Naive thymus-derived CD4-positive, alpha-beta T cell (primary cell): ENCODE measurements at regions not wholly inside any gene's neighbourhood (a gene's known extent, or its start where the extent isn't known, plus 50 kb on each side); places are given as distances from the start of the nearest gene placed in this dataset.

Experiments
- ATAC-seq: fragments of 150-1000 bp; cut with Tn5 transposase; 2 replicates; pipeline ENCODE4 v1.10.0; 2021; ENCODE audit warnings: mild to moderate bottlenecking, moderate library complexity
- CTCF ChIA-PET: fragments of 350-600 bp; sonication (Branson Sonifier 250); formaldehyde crosslinking; loops from one replicate; lab custom pipeline; 2021; ENCODE audit warnings: antibody characterized with exemption; lab: Charles Lee
- POLR2A ChIA-PET: fragments of 350-600 bp; sonication (Branson Sonifier 250); formaldehyde crosslinking; loops from one replicate; lab custom pipeline; 2021; ENCODE audit warnings: antibody characterized with exemption, inconsistent platforms; lab: Charles Lee
- DNase-seq, 9 donors: peaks; one replicate each; pipeline versions ENCODE4 v3.0.0 to v3.0.0-alpha.2; 2020 to 2022; ENCODE audit warnings: mixed read lengths in 1 of 9
- H3K27ac ChIP-seq: one replicate; pipeline ENCODE4 v1.7.0; 2013; ENCODE audit warnings: mild to moderate bottlenecking, low read depth, low read length, moderate library complexity
- H3K27me3 ChIP-seq, 2 donors: one replicate each; pipeline ENCODE4 v1.7.0; 2013; ENCODE audit warnings: low read length in 2 of 2, mild to moderate bottlenecking in 2 of 2, moderate library complexity in 2 of 2; ENCODE audit not compliant: control insufficient read depth in 2 of 2, insufficient read depth in 2 of 2
- H3K36me3 ChIP-seq, 3 experiments: 1 replicate in 2 of 3; 2 replicates in 1 of 3; pipeline ENCODE4 v1.7.0; 2013; ENCODE audit warnings: low read length in 3 of 3, mild to moderate bottlenecking in 3 of 3, moderate library complexity in 1 of 3; ENCODE audit not compliant: insufficient read depth in 3 of 3, control insufficient read depth in 2 of 3
- H3K4me1 ChIP-seq, 2 donors: one replicate each; pipeline ENCODE4 v1.7.0; 2013; ENCODE audit warnings: low read length in 2 of 2, mild to moderate bottlenecking in 2 of 2, moderate library complexity in 1 of 2; ENCODE audit not compliant: control insufficient read depth in 2 of 2, insufficient read depth in 2 of 2
- H3K4me3 ChIP-seq: 2 replicates; pipeline ENCODE4 v1.7.0; 2013; ENCODE audit warnings: mild to moderate bottlenecking, low read length
- H3K9me3 ChIP-seq, 3 experiments: 1 replicate in 2 of 3; 2 replicates in 1 of 3; pipeline ENCODE4 v1.7.0; 2013; ENCODE audit warnings: low read length in 3 of 3; ENCODE audit not compliant: control insufficient read depth in 2 of 3
- H3K27ac Mint-ChIP-seq, 9 donors: one replicate each; pipeline ENCODE4 v1.8.0; 2020 to 2022; ENCODE audit warnings: mixed read lengths in 9 of 9, mild to moderate bottlenecking in 8 of 9, moderate library complexity in 5 of 9, inconsistent platforms in 2 of 9
- H3K27me3 Mint-ChIP-seq, 5 donors: one replicate each; pipeline ENCODE4 v1.8.0; 2021 to 2022; ENCODE audit warnings: mixed read lengths in 5 of 5, mild to moderate bottlenecking in 1 of 5
- H3K36me3 Mint-ChIP-seq, 5 donors: one replicate each; pipeline ENCODE4 v1.8.0; 2020 to 2022; ENCODE audit warnings: mixed read lengths in 5 of 5, mild to moderate bottlenecking in 3 of 5, inconsistent platforms in 1 of 5
- H3K4me1 Mint-ChIP-seq, 7 donors: one replicate each; pipeline ENCODE4 v1.8.0; 2020 to 2022; ENCODE audit warnings: mixed read lengths in 7 of 7, mild to moderate bottlenecking in 3 of 7, inconsistent platforms in 1 of 7
- H3K4me3 Mint-ChIP-seq, 10 donors: one replicate each; pipeline ENCODE4 v1.8.0; 2020 to 2022; ENCODE audit warnings: mild to moderate bottlenecking in 10 of 10, mixed read lengths in 10 of 10, moderate library complexity in 6 of 10, inconsistent platforms in 2 of 10
- H3K9me3 Mint-ChIP-seq, 11 donors: one replicate each; pipeline ENCODE4 v1.8.0; 2020 to 2022; ENCODE audit warnings: mixed read lengths in 11 of 11, mild to moderate bottlenecking in 4 of 11, inconsistent platforms in 1 of 11, moderate library complexity in 1 of 11
- intact Hi-C, 2 donors: fragments of 100-400 bp; cut with micrococcal nuclease; formaldehyde crosslinking; loops; one replicate each; pipeline ENCODE4 v1.15.1; 2023

DNA sequence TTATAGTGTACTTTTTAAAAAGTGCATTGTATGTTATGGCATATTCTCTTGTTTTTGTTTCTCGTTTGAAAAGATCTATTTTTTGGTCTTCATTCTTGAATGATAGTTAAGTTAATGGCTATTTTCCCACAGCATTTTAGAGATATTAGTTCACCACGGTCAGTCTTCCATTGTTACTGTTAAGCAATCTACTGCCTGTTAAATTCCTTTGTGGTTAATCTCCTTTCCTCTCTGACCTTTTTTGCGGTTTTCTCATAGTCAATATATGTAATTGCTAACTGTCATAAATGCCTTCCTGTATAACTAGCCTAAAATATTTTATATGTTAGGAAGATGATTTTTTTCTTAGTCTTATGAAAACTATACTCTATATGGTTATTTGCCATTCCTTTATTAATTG, 250.8 kb upstream of the FBXL7 start:
- no peak overlapping the region for H3K27ac Mint-ChIP-seq
- CTCF ChIA-PET, result no interaction called here
- intact Hi-C loops, result no loop called here
- H3K36me3 ChIP-seq, result no peaks in the 10 kb centered on the region
- ATAC-seq, result no peak
- H3K4me3 Mint-ChIP-seq, result no peak overlapping the region
- H3K36me3 Mint-ChIP-seq, result peaks cover 0 to 8% (median 0%) of the 10 kb centered on the region in 5 donors
- H3K4me1 ChIP-seq, result no peaks in the 10 kb centered on the region
- H3K9me3 ChIP-seq, result peaks cover 0 to 6% (median 0%) of the 10 kb centered on the region in 3 experiments
- peaks cover 4 to 36% (median 17%) of the 10 kb centered on the region in 11 donors for H3K9me3 Mint-ChIP-seq
- no peak overlapping the region for H3K4me3 ChIP-seq
- DNase-seq, result no peak
- H3K27ac ChIP-seq, result no peak overlapping the region
- no peaks in the 10 kb centered on the region for H3K4me1 Mint-ChIP-seq
- POLR2A ChIA-PET, result no interaction called here
- no peaks in the 10 kb centered on the region for H3K27me3 Mint-ChIP-seq
- no peaks in the 10 kb centered on the region for H3K27me3 ChIP-seq

- no peak for DNase-seq
Measured at GRCh38 chr5:15248731-15249130, 251.2 kb upstream of the FBXL7 start.

GRCh38 chr5:15245913-15246312, 254.1 kb upstream of the FBXL7 start:
- intact Hi-C loops, result no loop called here
- H3K27me3 ChIP-seq, result no peaks in the 10 kb centered on the region
- H3K27me3 Mint-ChIP-seq, result no peaks in the 10 kb centered on the region
- H3K4me1 ChIP-seq, result no peaks in the 10 kb centered on the region
- CTCF ChIA-PET, result no interaction called here
- POLR2A ChIA-PET, result no interaction called here
- H3K36me3 Mint-ChIP-seq, result peaks cover 0 to 8% (median 0%) of the 10 kb centered on the region in 5 donors
- ATAC-seq (no peak), DNase-seq (no peak)
- no peak overlapping the region for H3K4me3 ChIP-seq
- H3K4me3 Mint-ChIP-seq, result no peak overlapping the region
- no peaks in the 10 kb centered on the region for H3K4me1 Mint-ChIP-seq
- H3K36me3 ChIP-seq, result no peaks in the 10 kb centered on the region
- no peak overlapping the region for H3K27ac ChIP-seq
- peaks cover 0 to 14% (median 0%) of the 10 kb centered on the region in 3 experiments for H3K9me3 ChIP-seq
- no peak overlapping the region for H3K27ac Mint-ChIP-seq
- H3K9me3 Mint-ChIP-seq, result peaks cover 7 to 42% (median 18%) of the 10 kb centered on the region in 11 donors

More at GRCh38 chr5:15248731-15249130, 251.2 kb upstream of the FBXL7 start:
- Histone ChIP-seq H3K36me3 (no peaks in the 10 kb centered on the region), H3K27me3 (no peaks in the 10 kb centered on the region), H3K4me1 (no peaks in the 10 kb centered on the region), H3K4me3 (no peak overlapping the region), H3K27ac (no peak overlapping the region), H3K9me3 (peaks cover 0 to 6% (median 0%) of the 10 kb centered on the region in 3 experiments)
- Mint-ChIP-seq H3K27ac (no peak overlapping the region), H3K4me3 (no peak overlapping the region), H3K9me3 (peaks cover 7 to 39% (median 17%) of the 10 kb centered on the region in 11 donors), H3K4me1 (no peaks in the 10 kb centered on the region), H3K36me3 (peaks cover 0 to 8% (median 0%) of the 10 kb centered on the region in 5 donors), H3K27me3 (no peaks in the 10 kb centered on the region)
- POLR2A ChIA-PET, result no interaction called here
- CTCF ChIA-PET, result no interaction called here
- intact Hi-C loops, result no loop called here
- no peak for ATAC-seq

DNA sequence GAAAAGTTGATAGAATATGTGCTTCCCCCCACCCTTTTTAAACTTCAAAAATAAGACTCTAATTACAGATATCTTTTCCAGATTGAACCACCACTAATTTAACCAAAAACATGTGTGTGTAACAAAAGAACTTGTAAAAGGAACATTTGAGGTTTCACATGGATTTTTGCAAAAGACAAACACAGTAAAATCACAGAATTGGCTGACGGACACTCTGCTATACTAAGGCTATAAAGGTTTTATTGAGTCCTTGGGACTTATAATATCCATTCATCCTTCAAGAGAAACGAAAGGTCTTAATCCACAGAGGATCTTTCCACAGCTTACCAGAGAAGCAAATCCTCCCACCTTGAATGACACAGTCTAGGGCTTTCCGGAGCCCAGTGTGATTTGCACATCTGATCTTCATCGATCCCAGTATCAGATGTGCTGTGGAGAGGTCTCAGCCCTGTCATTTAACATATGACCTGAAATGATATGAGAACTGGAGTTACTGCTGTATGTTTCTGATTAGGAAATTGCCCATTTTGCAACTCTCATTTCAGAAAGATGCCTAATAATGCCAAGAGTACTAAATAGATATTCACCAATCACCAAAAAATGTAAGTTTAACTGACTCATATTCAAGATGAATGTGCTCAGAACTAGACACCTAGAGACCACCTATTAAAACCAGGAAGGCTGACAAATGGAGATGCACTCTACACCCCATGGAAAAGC, 256.5 kb upstream of the FBXL7 start:
- Histone ChIP-seq H3K9me3 (peaks cover 0 to 25% (median 0%) of the 10 kb centered on the region in 3 experiments), H3K27ac (no peak overlapping the region), H3K36me3 (no peaks in the 10 kb centered on the region), H3K27me3 (no peaks in the 10 kb centered on the region), H3K4me1 (no peaks in the 10 kb centered on the region), H3K4me3 (no peak overlapping the region)
- H3K27me3 Mint-ChIP-seq, result no peaks in the 10 kb centered on the region
- ATAC-seq (no peak), DNase-seq (no peak)
- ChIA-PET CTCF (no interaction called here), POLR2A (no interaction called here)
- H3K9me3 Mint-ChIP-seq, result peaks cover 12 to 59% (median 22%) of the 10 kb centered on the region in 11 donors
- intact Hi-C loops, result no loop called here
- H3K27ac Mint-ChIP-seq, result no peak overlapping the region
- peaks cover 0 to 10% (median 0%) of the 10 kb centered on the region in 5 donors for H3K36me3 Mint-ChIP-seq
- H3K4me1 Mint-ChIP-seq, result no peaks in the 10 kb centered on the region
- no peak overlapping the region for H3K4me3 Mint-ChIP-seq

GRCh38 chr5:15241216-15241821, 258.7 kb upstream of the FBXL7 start:
- Mint-ChIP-seq H3K4me1 (no peaks in the 10 kb centered on the region), H3K27ac (no peak overlapping the region), H3K27me3 (no peaks in the 10 kb centered on the region), H3K4me3 (no peak overlapping the region), H3K36me3 (peaks cover 0 to 15% (median 0%) of the 10 kb centered on the region in 5 donors), H3K9me3 (peaks cover 10 to 55% (median 24%) of the 10 kb centered on the region in 11 donors)
- ChIA-PET CTCF (no interaction called here), POLR2A (no interaction called here)
- Histone ChIP-seq H3K9me3 (peaks cover 0 to 23% (median 0%) of the 10 kb centered on the region in 3 experiments), H3K27ac (no peak overlapping the region), H3K4me1 (no peaks in the 10 kb centered on the region), H3K4me3 (no peak overlapping the region), H3K36me3 (no peaks in the 10 kb centered on the region), H3K27me3 (no peaks in the 10 kb centered on the region)
- ATAC-seq, result no peak
- intact Hi-C loops, result no loop called here
- no peak for DNase-seq

DNA sequence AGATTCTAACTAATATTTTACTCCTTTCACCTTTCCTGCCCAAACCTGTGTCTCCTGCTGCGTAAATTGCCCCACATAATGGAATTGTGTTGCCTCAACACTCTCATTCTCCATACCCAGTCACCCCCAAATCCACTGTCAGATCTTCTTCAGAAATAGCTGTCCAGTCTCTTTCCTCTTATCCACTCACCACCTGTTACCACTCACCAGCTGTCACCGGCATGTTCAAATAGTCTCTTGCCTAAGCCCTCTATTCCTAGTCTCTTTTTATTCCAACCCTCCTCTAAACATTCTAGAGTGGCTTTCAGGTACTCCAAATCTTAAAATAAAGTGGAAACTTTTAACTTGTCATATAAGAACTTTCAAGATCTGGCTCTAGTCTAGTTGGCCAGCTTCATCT, 262.0 kb upstream of the FBXL7 start:
- no peaks in the 10 kb centered on the region for H3K27me3 Mint-ChIP-seq
- no peak for ATAC-seq

More for the DNA sequence above, 262.0 kb upstream of the FBXL7 start:
- no peak overlapping the region for H3K27ac Mint-ChIP-seq
- H3K4me3 ChIP-seq, result no peak overlapping the region
- ChIA-PET CTCF (no interaction called here), POLR2A (no interaction called here)
- DNase-seq, result no peak
- H3K36me3 Mint-ChIP-seq, result peaks cover 0 to 9% (median 0%) of the 10 kb centered on the region in 5 donors
- H3K27ac ChIP-seq, result no peak overlapping the region
- no peaks in the 10 kb centered on the region for H3K27me3 ChIP-seq
- H3K4me3 Mint-ChIP-seq, result no peak overlapping the region
- H3K4me1 ChIP-seq, result no peaks in the 10 kb centered on the region
- H3K4me1 Mint-ChIP-seq, result no peaks in the 10 kb centered on the region
- no peaks in the 10 kb centered on the region for H3K36me3 ChIP-seq
- H3K9me3 Mint-ChIP-seq, result peaks cover 5 to 38% (median 20%) of the 10 kb centered on the region in 11 donors
- peaks cover 0 to 19% (median 0%) of the 10 kb centered on the region in 3 experiments for H3K9me3 ChIP-seq
- intact Hi-C loops, result no loop called here
